B cell (primary cell): ENCODE measurements at regions not wholly inside any gene's neighbourhood (a gene's known extent, or its start where the extent isn't known, plus 50 kb on each side); places are given as distances from the start of the nearest gene placed in this dataset.

Experiments
- ATAC-seq: fragments of 200-7000 bp; cut with Tn5 transposase; one replicate; pipeline ENCODE4 v1.10.0; 2021; ENCODE audit warnings: low read depth, mild to moderate bottlenecking, moderate number of reproducible peaks, moderate library complexity
- CTCF ChIA-PET: fragments of 350-600 bp; sonication (Branson Sonifier 250); formaldehyde crosslinking; loops from one replicate; lab custom pipeline; 2021; ENCODE audit warnings: antibody characterized with exemption, inconsistent platforms; lab: Charles Lee
- POLR2A ChIA-PET: fragments of 350-600 bp; sonication (Branson Sonifier 250); formaldehyde crosslinking; loops from one replicate; lab custom pipeline; 2021; ENCODE audit warnings: antibody characterized with exemption; lab: Charles Lee
- DNase-seq: peaks from one replicate; pipeline ENCODE4 v3.0.0; 2013
- H2AFZ ChIP-seq: 2 replicates; pipeline ENCODE4 v1.6.1; 2012; ENCODE audit warnings: mild to moderate bottlenecking, low read depth, low read length; ENCODE audit not compliant: insufficient read depth, poor library complexity, severe bottlenecking
- H3K27ac ChIP-seq, 2 donors: 1 replicate in 1 of 2; 2 replicates in 1 of 2; pipeline ENCODE4 v1.5.1; 2012 to 2013; ENCODE audit warnings: low read length in 2 of 2, mild to moderate bottlenecking in 2 of 2, moderate library complexity in 1 of 2
- H3K27me3 ChIP-seq, 4 experiments: fragments of 200-600 bp in 1 of 4; sonication (generic) in 1 of 4; replicated peaks in 1 of 4; 1 replicate in 2 of 4; 2 replicates in 2 of 4; pipeline versions ENCODE4 v1.6.1 to v1.7.0; 2013 to 2016; ENCODE audit warnings: low read length in 3 of 4, mild to moderate bottlenecking in 2 of 4, mixed read lengths in 1 of 4, moderate library complexity in 1 of 4; ENCODE audit not compliant: insufficient read depth in 4 of 4, control insufficient read depth in 3 of 4; ENCODE audit errors: control extremely low read depth in 1 of 4
- H3K36me3 ChIP-seq, 2 experiments: replicated peaks in 1 of 2; 1 replicate in 1 of 2; 2 replicates in 1 of 2; pipeline versions ENCODE4 v1.6.1 to v1.7.1; 2013; ENCODE audit warnings: low read length in 1 of 2; ENCODE audit not compliant: insufficient read depth in 2 of 2, control insufficient read depth in 1 of 2; ENCODE audit errors: control extremely low read depth in 1 of 2, extremely low read depth in 1 of 2
- H3K4me1 ChIP-seq, 2 donors: fragments of 200-600 bp in 1 of 2; sonication (generic) in 1 of 2; 1 replicate in 1 of 2; 2 replicates in 1 of 2; pipeline versions ENCODE4 v1.5.1 to v1.6.1; 2013 to 2017; ENCODE audit warnings: low read length in 2 of 2; ENCODE audit not compliant: control insufficient read depth in 2 of 2, insufficient read depth in 2 of 2
- H3K4me2 ChIP-seq: replicated peaks from 2 replicates; pipeline ENCODE3; 2012; ENCODE audit warnings: mild to moderate bottlenecking, low read depth, low read length; ENCODE audit not compliant: poor library complexity, severe bottlenecking
- H3K4me3 ChIP-seq, 5 experiments: fragments of 200-600 bp in 1 of 5; sonication (generic) in 1 of 5; 1 replicate in 3 of 5; 2 replicates in 2 of 5; pipeline versions ENCODE4 v1.5.1 to v1.7.0; 2011 to 2016; ENCODE audit warnings: low read length in 4 of 5, mild to moderate bottlenecking in 4 of 5, low read depth in 2 of 5, control low read depth in 1 of 5, moderate library complexity in 1 of 5; ENCODE audit not compliant: insufficient read depth in 1 of 5; ENCODE audit errors: control extremely low read depth in 1 of 5, extremely low read depth in 1 of 5
- H3K79me2 ChIP-seq: fragments of 200-600 bp; sonication (generic); one replicate; pipeline ENCODE4 v1.6.0; 2016; ENCODE audit warnings: low read length; ENCODE audit not compliant: control insufficient read depth, insufficient read depth
- H3K9ac ChIP-seq: fragments of 200-600 bp; sonication (generic); 2 replicates; pipeline ENCODE4 v1.6.1; 2017; ENCODE audit warnings: mild to moderate bottlenecking, low read length, moderate library complexity
- H3K9me3 ChIP-seq, 3 donors: one replicate each; pipeline versions ENCODE4 v1.6.1 to v1.7.1; 2013; ENCODE audit warnings: low read length in 2 of 3; ENCODE audit not compliant: control insufficient read depth in 2 of 3, insufficient read depth in 1 of 3; ENCODE audit errors: control extremely low read depth in 1 of 3
- H4K20me1 ChIP-seq: 2 replicates; pipeline ENCODE4 v1.6.0; 2012; ENCODE audit warnings: mild to moderate bottlenecking, low read length; ENCODE audit not compliant: insufficient read depth, control insufficient read depth, poor library complexity, severe bottlenecking
- H3K27ac Mint-ChIP-seq: one replicate; pipeline ENCODE4 v1.8.0; 2021; ENCODE audit warnings: mixed read lengths
- H3K27me3 Mint-ChIP-seq: one replicate; pipeline ENCODE4 v1.8.0; 2021; ENCODE audit warnings: mixed read lengths
- H3K4me1 Mint-ChIP-seq: one replicate; pipeline ENCODE4 v1.8.0; 2021; ENCODE audit warnings: mixed read lengths
- H3K4me3 Mint-ChIP-seq: one replicate; pipeline ENCODE4 v1.8.0; 2021; ENCODE audit warnings: mixed read lengths
- H3K9me3 Mint-ChIP-seq: one replicate; pipeline ENCODE4 v1.8.0; 2022; ENCODE audit warnings: mixed read lengths; ENCODE audit not compliant: insufficient read depth
- EZH2 ChIP-seq: IDR thresholded peaks from 2 replicates; pipeline ENCODE4 v1.6.1; 2012; ENCODE audit warnings: borderline replicate concordance, low read depth, mild to moderate bottlenecking, moderate library complexity, low read length; ENCODE audit not compliant: insufficient read depth, poor library complexity, severe bottlenecking
- WGBS: methylation state at CpG from one replicate; pipeline ENCODE4 v1.1.5; 2013; ENCODE audit warnings: missing lambda C conversion rate; ENCODE audit not compliant: insufficient coverage; 5-methylcytosine and 5-hydroxymethylcytosine counted together
- intact Hi-C: fragments of 100-400 bp; cut with micrococcal nuclease; formaldehyde crosslinking; loops from one replicate; pipeline ENCODE4 v1.10.0; 2022
- TF ChIP-seq, protein P1 (sequence below): fragments of 200-600 bp; IDR thresholded peaks from one replicate; pipeline ENCODE4 v1.8.0; 2022; ENCODE audit warnings: antibody characterized with exemption, mild to moderate bottlenecking

DNA sequence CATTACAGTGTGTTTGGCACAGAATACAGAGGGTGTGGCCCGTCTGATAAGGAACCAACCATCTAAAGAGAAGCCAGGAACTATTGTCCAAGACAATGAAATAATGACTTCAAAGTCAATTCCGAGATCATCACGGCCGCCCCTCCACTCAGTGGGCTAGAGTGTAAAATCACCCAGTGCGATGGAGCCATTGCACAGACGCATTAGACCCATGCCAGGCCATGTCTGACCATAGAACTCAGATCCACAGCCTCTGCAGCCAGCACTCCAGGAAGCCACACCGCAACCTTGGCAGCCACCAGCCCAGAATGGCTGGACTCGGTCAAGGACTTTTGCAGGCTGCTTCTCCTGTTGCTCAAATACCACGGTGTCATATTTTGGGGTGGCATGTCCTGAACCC, 835.7 kb downstream of the DCDC2C start:
- ChIA-PET CTCF (no interaction called here), POLR2A (no interaction called here)
- peaks cover 2% of the 10 kb centered on the region for H3K9me3 Mint-ChIP-seq
- DNase-seq (no peak), ATAC-seq (no peak)
- TF ChIP-seq, protein P1, sequence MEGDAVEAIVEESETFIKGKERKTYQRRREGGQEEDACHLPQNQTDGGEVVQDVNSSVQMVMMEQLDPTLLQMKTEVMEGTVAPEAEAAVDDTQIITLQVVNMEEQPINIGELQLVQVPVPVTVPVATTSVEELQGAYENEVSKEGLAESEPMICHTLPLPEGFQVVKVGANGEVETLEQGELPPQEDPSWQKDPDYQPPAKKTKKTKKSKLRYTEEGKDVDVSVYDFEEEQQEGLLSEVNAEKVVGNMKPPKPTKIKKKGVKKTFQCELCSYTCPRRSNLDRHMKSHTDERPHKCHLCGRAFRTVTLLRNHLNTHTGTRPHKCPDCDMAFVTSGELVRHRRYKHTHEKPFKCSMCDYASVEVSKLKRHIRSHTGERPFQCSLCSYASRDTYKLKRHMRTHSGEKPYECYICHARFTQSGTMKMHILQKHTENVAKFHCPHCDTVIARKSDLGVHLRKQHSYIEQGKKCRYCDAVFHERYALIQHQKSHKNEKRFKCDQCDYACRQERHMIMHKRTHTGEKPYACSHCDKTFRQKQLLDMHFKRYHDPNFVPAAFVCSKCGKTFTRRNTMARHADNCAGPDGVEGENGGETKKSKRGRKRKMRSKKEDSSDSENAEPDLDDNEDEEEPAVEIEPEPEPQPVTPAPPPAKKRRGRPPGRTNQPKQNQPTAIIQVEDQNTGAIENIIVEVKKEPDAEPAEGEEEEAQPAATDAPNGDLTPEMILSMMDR: no peak
- TF ChIP-seq EZH2: no peak
- no peak overlapping the region for H3K27ac Mint-ChIP-seq
- H3K4me2 ChIP-seq: no peak overlapping the region
- H3K9ac ChIP-seq: no peak overlapping the region
- H3K36me3 ChIP-seq: no peaks in the 10 kb centered on the region
- H3K4me1 ChIP-seq: no peaks in the 10 kb centered on the region
- H3K79me2 ChIP-seq: no peaks in the 10 kb centered on the region
- no peaks in the 10 kb centered on the region for H3K27me3 ChIP-seq
- H3K4me1 Mint-ChIP-seq: no peaks in the 10 kb centered on the region
- no peak overlapping the region for H3K27ac ChIP-seq
- intact Hi-C loops: no loop called here
- no peak overlapping the region for H3K4me3 ChIP-seq
- WGBS: 86% methylated on average over 9 of the region's 9 CpGs
- no peaks in the 10 kb centered on the region for H4K20me1 ChIP-seq
- no peaks in the 10 kb centered on the region for H3K27me3 Mint-ChIP-seq
- H2AFZ ChIP-seq: no peak overlapping the region
- no peaks in the 10 kb centered on the region for H3K9me3 ChIP-seq
- H3K4me3 Mint-ChIP-seq: no peak overlapping the region

DNA sequence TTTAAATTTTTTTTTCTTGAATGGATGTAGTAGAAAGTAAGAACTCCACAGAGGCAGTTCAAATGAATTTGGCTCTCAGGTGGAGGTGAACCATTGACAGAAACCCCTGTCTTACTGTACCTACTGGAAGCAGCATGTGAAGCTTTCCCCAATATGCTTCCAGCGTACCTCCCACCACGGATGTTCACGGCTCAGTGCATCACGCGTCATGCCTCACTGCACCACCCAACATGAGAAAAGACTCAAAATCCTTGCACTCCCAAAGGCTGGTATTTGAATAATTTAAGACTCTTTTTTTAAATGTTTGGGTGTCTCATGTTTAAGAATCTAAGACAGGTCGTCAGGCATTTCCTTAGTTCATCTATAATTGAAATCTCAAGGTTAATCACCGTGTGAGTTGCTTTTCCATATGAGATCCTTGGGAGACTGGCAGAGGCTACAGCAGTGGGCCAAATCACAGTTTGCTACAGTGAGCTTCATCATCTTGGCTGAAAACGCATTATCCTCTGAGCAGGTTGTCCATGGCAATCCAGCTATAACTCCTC, 846.4 kb downstream of the DCDC2C start:
- Histone ChIP-seq H3K4me1 (no peaks in the 10 kb centered on the region), H4K20me1 (no peaks in the 10 kb centered on the region), H3K9ac (no peak overlapping the region), H3K4me3 (no peak overlapping the region), H3K79me2 (no peaks in the 10 kb centered on the region), H3K4me2 (no peak overlapping the region), H3K9me3 (no peaks in the 10 kb centered on the region), H3K36me3 (no peaks in the 10 kb centered on the region), H3K27me3 (no peaks in the 10 kb centered on the region), H3K27ac (no peak overlapping the region), H2AFZ (no peak overlapping the region)
- Mint-ChIP-seq H3K4me3 (no peak overlapping the region), H3K27ac (no peak overlapping the region), H3K9me3 (peaks cover 2% of the 10 kb centered on the region), H3K4me1 (no peaks in the 10 kb centered on the region), H3K27me3 (no peaks in the 10 kb centered on the region)
- TF ChIP-seq EZH2: no peak
- TF ChIP-seq, protein P1: no peak
- POLR2A ChIA-PET: no interaction called here
- DNase-seq (no peak), ATAC-seq (no peak)
- intact Hi-C loops: no loop called here
- 94% methylated on average over 2 of the region's 8 CpGs for WGBS
- CTCF ChIA-PET: no interaction called here
